GM18507 (cell line): ENCODE measurements at regions not wholly inside any gene's neighbourhood (a gene's known extent, or its start where the extent isn't known, plus 50 kb on each side); places are given as distances from the start of the nearest gene placed in this dataset.
"Not testable (repeated sequence)": the region's sequence is repeated elsewhere in the genome, so short reads cannot be mapped to it uniquely, and the experiment has no call there.

Experiments used
- DNase-seq: peaks from one replicate; pipeline ENCODE4 v3.0.0; 2011; ENCODE audit warnings: low read depth; ENCODE audit not compliant: insufficient read length; ENCODE audit errors: extremely low spot score
- FAIRE-seq: peaks from 2 replicates; lab custom pipeline; 2011; peaks lifted over from hg19 to GRCh38; lab: Jason Lieb, UNC

GRCh38 chr16:66087308-66087707 lies 279.2 kb upstream of the CDH5 start:
- DNase-seq: no peak
- FAIRE-seq: no peak

- DNase-seq (no peak), FAIRE-seq (no peak)
Observed at GRCh38 chr16:66085651-66086050, 280.8 kb upstream of the CDH5 start.

GRCh38 chr16:66084731-66085130 lies 281.8 kb upstream of the CDH5 start:
- not testable (repeated sequence) for FAIRE-seq, DNase-seq

GRCh38 chr16:66084306-66084705 lies 282.2 kb upstream of the CDH5 start:
- no peak for DNase-seq
- no peak for FAIRE-seq

GRCh38 chr16:66083171-66083570 lies 283.3 kb upstream of the CDH5 start:
- FAIRE-seq (no peak), DNase-seq (no peak)

- FAIRE-seq: no peak
- DNase-seq: no peak
Observed at GRCh38 chr16:66082424-66082823, 284.1 kb upstream of the CDH5 start.

- FAIRE-seq (no peak), DNase-seq (no peak)
Observed at GRCh38 chr16:66081775-66082366, 284.6 kb upstream of the CDH5 start.

GRCh38 chr16:66079671-66080334 lies 286.7 kb upstream of the CDH5 start:
- FAIRE-seq: no peak

GRCh38 chr16:66070140-66070917 lies 296.2 kb upstream of the CDH5 start:
- FAIRE-seq (no peak), DNase-seq (no peak)

More at GRCh38 chr16:66079671-66080334, 286.7 kb upstream of the CDH5 start:
- DNase-seq: no peak

GRCh38 chr16:66069587-66069986 lies 296.9 kb upstream of the CDH5 start:
- no peak for DNase-seq
- no peak for FAIRE-seq

GRCh38 chr16:66066404-66066803 lies 300.1 kb upstream of the CDH5 start:
- FAIRE-seq: no peak
- DNase-seq: no peak

GRCh38 chr16:66065925-66066324 lies 300.6 kb upstream of the CDH5 start:
- FAIRE-seq: no peak
- DNase-seq: no peak

GRCh38 chr16:66064801-66065530 lies 301.5 kb upstream of the CDH5 start:
- DNase-seq: no peak

GRCh38 chr16:66058832-66059231 lies 307.7 kb upstream of the CDH5 start:
- no peak for FAIRE-seq
- no peak for DNase-seq

More at GRCh38 chr16:66064801-66065530, 301.5 kb upstream of the CDH5 start:
- no peak for FAIRE-seq

GRCh38 chr16:66058172-66058691 lies 308.3 kb upstream of the CDH5 start:
- FAIRE-seq (no peak), DNase-seq (no peak)

GRCh38 chr16:66057057-66057456 lies 309.4 kb upstream of the CDH5 start:
- FAIRE-seq (no peak), DNase-seq (no peak)

GRCh38 chr16:66054095-66054494 lies 312.4 kb upstream of the CDH5 start:
- FAIRE-seq (no peak), DNase-seq (no peak)

- FAIRE-seq (no peak), DNase-seq (no peak)
Observed at GRCh38 chr16:66052745-66053144, 313.7 kb upstream of the CDH5 start.

GRCh38 chr16:66050991-66051390 lies 315.5 kb upstream of the CDH5 start:
- no peak for FAIRE-seq

GRCh38 chr16:66049865-66050264 lies 316.6 kb upstream of the CDH5 start:
- no peak for FAIRE-seq
- DNase-seq: no peak

More at GRCh38 chr16:66050991-66051390, 315.5 kb upstream of the CDH5 start:
- no peak for DNase-seq
